Heart left ventricle (tissue), 16 donors: ENCODE measurements at regions not wholly inside any gene's neighbourhood (a gene's known extent, or its start where the extent isn't known, plus 50 kb on each side); places are given as distances from the start of the nearest gene placed in this dataset.
"Not testable (repeated sequence)": the region's sequence is repeated elsewhere in the genome, so short reads cannot be mapped to it uniquely, and the experiment has no call there.

Experiments used
- ATAC-seq, 4 donors: fragments of 200-7000 bp; cut with Tn5 transposase; one replicate each; pipeline ENCODE4 v1.9.1; 2020 to 2022; ENCODE audit warnings: moderate library complexity in 4 of 4, mild to moderate bottlenecking in 3 of 4, moderate number of reproducible peaks in 1 of 4
- DNase-seq, 5 donors: peaks; one replicate each; pipeline ENCODE4 v3.0.0-alpha.2; 2020
- H3K27ac ChIP-seq, 12 donors: fragments of 200-600 bp; sonication (generic) in 4 of 12; one replicate each; pipeline versions ENCODE4 v1.5.0 to v1.8.0; 2016 to 2022; ENCODE audit warnings: mild to moderate bottlenecking in 2 of 12
- H3K27me3 ChIP-seq, 9 donors: fragments of 200-600 bp; sonication (generic) in 2 of 9; one replicate each; pipeline versions ENCODE4 v1.5.1 to v1.8.0; 2016 to 2022; ENCODE audit warnings: mild to moderate bottlenecking in 3 of 9
- H3K36me3 ChIP-seq, 9 donors: fragments of 200-600 bp; sonication (generic) in 2 of 9; one replicate each; pipeline versions ENCODE4 v1.5.0 to v1.8.0; 2018 to 2022; ENCODE audit warnings: mild to moderate bottlenecking in 2 of 9
- H3K4me1 ChIP-seq, 12 donors: fragments of 200-600 bp; sonication (generic) in 4 of 12; one replicate each; pipeline versions ENCODE4 v1.5.0 to v1.8.0; 2016 to 2022; ENCODE audit warnings: mild to moderate bottlenecking in 3 of 12
- H3K4me3 ChIP-seq, 12 donors: fragments of 200-600 bp; sonication (generic) in 4 of 12; one replicate each; pipeline versions ENCODE4 v1.5.0 to v1.8.0; 2017 to 2022; ENCODE audit warnings: mild to moderate bottlenecking in 9 of 12, moderate library complexity in 4 of 12
- H3K9me3 ChIP-seq, 12 donors: fragments of 200-600 bp; sonication (generic) in 4 of 12; one replicate each; pipeline versions ENCODE4 v1.5.0 to v1.8.0; 2016 to 2022; ENCODE audit warnings: mild to moderate bottlenecking in 1 of 12
- POLR2A ChIP-seq, 2 donors: fragments of 450-650 bp; IDR thresholded peaks; one replicate each; pipeline ENCODE4 v1.6.1; 2017; ENCODE audit warnings: antibody characterized with exemption in 2 of 2, mild to moderate bottlenecking in 2 of 2, moderate library complexity in 2 of 2
- WGBS, 4 donors: extraction: QIAGEN DNeasy Blood & Tissue Kit in 2 of 4; methylation state at CpG; one replicate each; pipeline versions ENCODE4 v1.1.5 to v1.1.7; 2013 to 2018; 5-methylcytosine and 5-hydroxymethylcytosine counted together
- intact Hi-C, 10 donors: fragments of 100-400 bp; cut with DNase I; formaldehyde crosslinking; loops; one replicate each; pipeline versions ENCODE4 v1.11.1 to v1.14.2; 2022
- TF ChIP-seq, protein P1 (sequence below), 12 donors: fragments of 200-600 bp; sonication (generic) in 4 of 12; IDR thresholded peaks; one replicate each; pipeline versions ENCODE4 v1.5.0 to v1.8.0; 2018 to 2022; ENCODE audit warnings: antibody characterized with exemption in 12 of 12, mild to moderate bottlenecking in 5 of 12
- donor health status: ischemic (EF 13 %, LVEDD 7.1; RV severe dilation, severe dysfunction).
- donor health status: healthy with polysubstance abuse.
- donor health status: DM: no; HTN: yes; CAD: no.
- donor health status: DM: no; HTN: no; CAD: no.
- donor health status: ischemic (EF 25% LVEDD 6.9; RV normal size, moderate dysfunction).
- donor health status: ischemic (EF 25% LVEDD 5.7; RV mildly dilated, moderate dysfunction).
- donor health status: healthy.
- donor health status: DM: yes; HTN: yes; CAD: no.
- donor health status: ischemic (EF 35%, LVEDD 5.7; RV mildly dilated, moderate dysfunction).
- donor health status: nonischemic (EF 11% LVEDD 7.7; RV severe dilation, severe dysfunction).
- donor health status: DM: yes; HTN: yes; CAD: no.
- donor health status: PGD.
- donor health status: ischemic (EF 29% LVEDD 5.4; RV normal size, mild dysfunction).
- donor health status: nonischemic (EF 23%, LVEDD 6.1; RV moderate dilation, normal function).

- DNase-seq (no peak), ATAC-seq (peak; percentile 61 to 84 (median 79))
- TF ChIP-seq POLR2A (IDR thresholded peaks at IDR 0.05): no peak
- TF ChIP-seq, protein P1, sequence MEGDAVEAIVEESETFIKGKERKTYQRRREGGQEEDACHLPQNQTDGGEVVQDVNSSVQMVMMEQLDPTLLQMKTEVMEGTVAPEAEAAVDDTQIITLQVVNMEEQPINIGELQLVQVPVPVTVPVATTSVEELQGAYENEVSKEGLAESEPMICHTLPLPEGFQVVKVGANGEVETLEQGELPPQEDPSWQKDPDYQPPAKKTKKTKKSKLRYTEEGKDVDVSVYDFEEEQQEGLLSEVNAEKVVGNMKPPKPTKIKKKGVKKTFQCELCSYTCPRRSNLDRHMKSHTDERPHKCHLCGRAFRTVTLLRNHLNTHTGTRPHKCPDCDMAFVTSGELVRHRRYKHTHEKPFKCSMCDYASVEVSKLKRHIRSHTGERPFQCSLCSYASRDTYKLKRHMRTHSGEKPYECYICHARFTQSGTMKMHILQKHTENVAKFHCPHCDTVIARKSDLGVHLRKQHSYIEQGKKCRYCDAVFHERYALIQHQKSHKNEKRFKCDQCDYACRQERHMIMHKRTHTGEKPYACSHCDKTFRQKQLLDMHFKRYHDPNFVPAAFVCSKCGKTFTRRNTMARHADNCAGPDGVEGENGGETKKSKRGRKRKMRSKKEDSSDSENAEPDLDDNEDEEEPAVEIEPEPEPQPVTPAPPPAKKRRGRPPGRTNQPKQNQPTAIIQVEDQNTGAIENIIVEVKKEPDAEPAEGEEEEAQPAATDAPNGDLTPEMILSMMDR (IDR thresholded peaks at IDR 0.05): no peak
- H3K4me3 ChIP-seq: peak overlapping the region in 1 of 12 donors; percentile 19
- intact Hi-C loops: no loop called here
- H3K36me3 ChIP-seq: no peaks in the 10 kb centered on the region
- no peaks in the 10 kb centered on the region for H3K9me3 ChIP-seq
- peak overlapping the region in 1 of 12 donors; percentile 51 for H3K27ac ChIP-seq
- 30 to 55% (median 43%) methylated on average over 1 of the region's 1 CpG for WGBS, 4 donors
- H3K27me3 ChIP-seq: no peaks in the 10 kb centered on the region
- H3K4me1 ChIP-seq: peaks cover 0 to 15% (median 0%) of the 10 kb centered on the region in 12 donors
These were observed 1071.3 kb upstream of the MIR17HG start for GRCh38 chr13:90276216-90276615.

DNA sequence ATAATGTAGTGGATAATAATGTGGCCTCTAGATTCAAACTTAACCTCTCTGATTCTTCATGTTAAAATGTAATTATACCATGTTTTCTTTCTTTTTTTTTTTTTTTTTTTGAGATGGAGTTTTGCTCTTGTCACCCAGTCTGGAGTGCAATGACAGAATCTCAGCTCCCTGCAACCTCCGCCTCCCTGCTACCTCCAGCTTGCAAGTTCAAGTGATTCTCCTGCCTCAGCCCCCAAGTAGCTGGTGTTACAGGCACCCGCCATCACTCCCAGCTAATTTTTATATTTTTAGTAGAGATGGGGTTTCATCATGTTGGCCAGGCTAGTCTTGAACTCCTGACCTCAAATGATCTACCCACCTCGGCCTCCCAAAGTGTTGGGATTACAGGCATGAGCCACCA is 1069.3 kb upstream of the MIR17HG start:
- 87 to 91% (median 90%) methylated on average over 3 of the region's 3 CpGs for WGBS, 4 donors
- H3K4me1 ChIP-seq: peaks cover 0 to 17% (median 0%) of the 10 kb centered on the region in 12 donors
- ATAC-seq: not testable (repeated sequence)

DNA sequence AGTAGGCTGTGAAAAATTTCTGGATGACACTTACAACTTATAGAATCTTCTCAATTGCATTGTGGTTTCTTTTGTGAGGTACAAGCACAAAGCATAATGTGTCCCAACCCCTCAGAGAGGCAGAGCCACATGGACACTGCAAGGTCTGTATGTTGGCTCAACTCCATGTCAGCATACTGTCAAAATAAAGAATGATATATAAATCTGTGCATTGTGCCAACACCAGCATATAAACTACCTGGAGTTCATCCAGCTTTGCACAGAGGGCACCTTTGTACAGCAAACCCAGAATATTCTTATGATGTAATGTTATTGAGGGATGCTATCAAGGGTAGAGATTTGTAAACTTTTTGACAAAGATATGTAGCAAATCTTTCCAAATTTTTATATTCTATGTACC is 1065.8 kb upstream of the MIR17HG start:
- intact Hi-C loops: no loop called here
- Histone ChIP-seq H3K4me3 (no peak overlapping the region), H3K27me3 (no peaks in the 10 kb centered on the region), H3K27ac (no peak overlapping the region), H3K36me3 (no peaks in the 10 kb centered on the region), H3K4me1 (peaks cover 0 to 6% (median 0%) of the 10 kb centered on the region in 12 donors), H3K9me3 (no peaks in the 10 kb centered on the region)
- DNase-seq (no peak), ATAC-seq (no peak)
- TF ChIP-seq, protein P1 (IDR thresholded peaks at IDR 0.05): no peak
- no peak for TF ChIP-seq POLR2A (IDR thresholded peaks at IDR 0.05)

More for the DNA sequence above, 1069.3 kb upstream of the MIR17HG start:
- H3K36me3 ChIP-seq, DNase-seq, H3K27me3 ChIP-seq, H3K4me3 ChIP-seq, H3K27ac ChIP-seq, H3K9me3 ChIP-seq, intact Hi-C loops: not testable (repeated sequence)

- no peak overlapping the region for H3K4me3 ChIP-seq
- H3K36me3 ChIP-seq: no peaks in the 10 kb centered on the region
- H3K27ac ChIP-seq: no peak overlapping the region
- ATAC-seq: no peak
- no peaks in the 10 kb centered on the region for H3K9me3 ChIP-seq
- intact Hi-C loops: no loop called here
- TF ChIP-seq, protein P1 (IDR thresholded peaks at IDR 0.05): no peak
- TF ChIP-seq POLR2A (IDR thresholded peaks at IDR 0.05): no peak
- H3K27me3 ChIP-seq: no peaks in the 10 kb centered on the region
- WGBS, 4 donors: 86 to 95% (median 93%) methylated on average over 8 of the region's 8 CpGs
- H3K4me1 ChIP-seq: no peaks in the 10 kb centered on the region
- no peak for DNase-seq
These were observed 1060.0 kb upstream of the MIR17HG start for GRCh38 chr13:90287521-90287920.

- Histone ChIP-seq H3K36me3 (no peaks in the 10 kb centered on the region), H3K4me3 (no peak overlapping the region), H3K27ac (no peak overlapping the region), H3K27me3 (no peaks in the 10 kb centered on the region), H3K4me1 (no peaks in the 10 kb centered on the region), H3K9me3 (no peaks in the 10 kb centered on the region)
- ATAC-seq (no peak), DNase-seq (no peak)
- intact Hi-C loops: no loop called here
- WGBS, 4 donors: 83 to 85% (median 84%) methylated on average over 7 of the region's 7 CpGs
- TF ChIP-seq, protein P1 (IDR thresholded peaks at IDR 0.05): no peak
- no peak for TF ChIP-seq POLR2A (IDR thresholded peaks at IDR 0.05)
These were observed 1053.6 kb upstream of the MIR17HG start for GRCh38 chr13:90293793-90294361.
